Calu3 (cell line): ENCODE measurements at regions not wholly inside any gene's neighbourhood (a gene's known extent, or its start where the extent isn't known, plus 50 kb on each side); places are given as distances from the start of the nearest gene placed in this dataset.

Experiments used
- BruUV-seq: library from RNA; stranded (reverse); fragments of 400-500 nt; replicated peaks from 2 replicates; lab custom pipeline; 2021; lab: Mats Ljungman, UMichigan
- CTCF ChIA-PET: fragments of 300-600 bp; sonication (Branson Sonifier 250); formaldehyde crosslinking; loops from one replicate; lab custom pipeline; 2022; ENCODE audit warnings: antibody characterized with exemption; lab: Charles Lee
- DNase-seq: peaks from one replicate; pipeline ENCODE4 v3.0.0; 2022
- H3K27ac Mint-ChIP-seq: one replicate; pipeline ENCODE4 v1.8.0; 2022; ENCODE audit warnings: mixed read lengths; ENCODE audit not compliant: unreplicated experiment
- H3K27me3 Mint-ChIP-seq: one replicate; pipeline ENCODE4 v1.8.0; 2022; ENCODE audit warnings: mixed read lengths; ENCODE audit not compliant: unreplicated experiment
- H3K36me3 Mint-ChIP-seq: one replicate; pipeline ENCODE4 v1.8.0; 2022; ENCODE audit warnings: mild to moderate bottlenecking, moderate library complexity, mixed read lengths; ENCODE audit not compliant: insufficient read depth, unreplicated experiment
- H3K4me1 Mint-ChIP-seq: one replicate; pipeline ENCODE4 v1.8.0; 2022; ENCODE audit warnings: mild to moderate bottlenecking, low read depth, mixed read lengths; ENCODE audit not compliant: unreplicated experiment
- H3K4me3 Mint-ChIP-seq: one replicate; pipeline ENCODE4 v1.8.0; 2022; ENCODE audit warnings: mild to moderate bottlenecking, low read depth, moderate library complexity, mixed read lengths; ENCODE audit not compliant: unreplicated experiment
- H3K9me3 Mint-ChIP-seq: one replicate; pipeline ENCODE4 v1.8.0; 2022; ENCODE audit warnings: low read depth, mixed read lengths; ENCODE audit not compliant: unreplicated experiment
- intact Hi-C: fragments of 100-400 bp; cut with micrococcal nuclease; formaldehyde crosslinking; loops from one replicate; pipeline ENCODE4 v1.10.0; 2022; ENCODE audit not compliant: unreplicated experiment
- TF ChIP-seq, protein P1 (sequence below): fragments of 200-600 bp; IDR thresholded peaks from one replicate; pipeline ENCODE4 v1.8.0; 2022; ENCODE audit warnings: antibody characterized with exemption; ENCODE audit not compliant: unreplicated experiment

DNA sequence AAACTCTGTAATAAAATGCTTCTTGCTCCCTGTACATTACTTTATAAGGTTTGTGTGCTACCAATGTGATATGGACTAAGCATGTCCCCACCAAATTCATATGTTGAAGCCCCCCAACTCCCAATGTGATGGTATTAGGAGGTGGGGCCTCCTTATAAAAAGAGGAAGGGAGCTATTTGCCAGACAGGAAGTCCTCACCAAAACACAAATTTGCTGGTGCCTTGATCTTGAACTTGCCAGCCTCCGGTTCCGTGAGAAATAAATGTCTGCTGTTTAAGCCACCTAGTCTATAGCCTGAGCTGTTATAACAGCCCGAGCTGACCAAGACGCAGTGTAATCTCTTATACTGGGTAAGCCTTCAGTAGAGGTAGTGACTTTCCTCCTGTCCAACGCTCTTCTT, 114.5 kb downstream of the INHBA start:
- Mint-ChIP-seq H3K27me3 (no peaks in the 10 kb centered on the region), H3K4me1 (no peaks in the 10 kb centered on the region), H3K9me3 (peaks cover 5% of the 10 kb centered on the region), H3K4me3 (no peak overlapping the region), H3K36me3 (no peaks in the 10 kb centered on the region), H3K27ac (no peak overlapping the region)
- no TSS peak for BruUV-seq
- DNase-seq, result no peak
- intact Hi-C loops, result no loop called here
- CTCF ChIA-PET, result interaction anchor here (0.9 kb wide), 1 partner anchor 14 kb away, joined by 3 read pairs; no protein-coding TSS in a partner anchor
- TF ChIP-seq, protein P1, sequence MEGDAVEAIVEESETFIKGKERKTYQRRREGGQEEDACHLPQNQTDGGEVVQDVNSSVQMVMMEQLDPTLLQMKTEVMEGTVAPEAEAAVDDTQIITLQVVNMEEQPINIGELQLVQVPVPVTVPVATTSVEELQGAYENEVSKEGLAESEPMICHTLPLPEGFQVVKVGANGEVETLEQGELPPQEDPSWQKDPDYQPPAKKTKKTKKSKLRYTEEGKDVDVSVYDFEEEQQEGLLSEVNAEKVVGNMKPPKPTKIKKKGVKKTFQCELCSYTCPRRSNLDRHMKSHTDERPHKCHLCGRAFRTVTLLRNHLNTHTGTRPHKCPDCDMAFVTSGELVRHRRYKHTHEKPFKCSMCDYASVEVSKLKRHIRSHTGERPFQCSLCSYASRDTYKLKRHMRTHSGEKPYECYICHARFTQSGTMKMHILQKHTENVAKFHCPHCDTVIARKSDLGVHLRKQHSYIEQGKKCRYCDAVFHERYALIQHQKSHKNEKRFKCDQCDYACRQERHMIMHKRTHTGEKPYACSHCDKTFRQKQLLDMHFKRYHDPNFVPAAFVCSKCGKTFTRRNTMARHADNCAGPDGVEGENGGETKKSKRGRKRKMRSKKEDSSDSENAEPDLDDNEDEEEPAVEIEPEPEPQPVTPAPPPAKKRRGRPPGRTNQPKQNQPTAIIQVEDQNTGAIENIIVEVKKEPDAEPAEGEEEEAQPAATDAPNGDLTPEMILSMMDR, result no peak

DNA sequence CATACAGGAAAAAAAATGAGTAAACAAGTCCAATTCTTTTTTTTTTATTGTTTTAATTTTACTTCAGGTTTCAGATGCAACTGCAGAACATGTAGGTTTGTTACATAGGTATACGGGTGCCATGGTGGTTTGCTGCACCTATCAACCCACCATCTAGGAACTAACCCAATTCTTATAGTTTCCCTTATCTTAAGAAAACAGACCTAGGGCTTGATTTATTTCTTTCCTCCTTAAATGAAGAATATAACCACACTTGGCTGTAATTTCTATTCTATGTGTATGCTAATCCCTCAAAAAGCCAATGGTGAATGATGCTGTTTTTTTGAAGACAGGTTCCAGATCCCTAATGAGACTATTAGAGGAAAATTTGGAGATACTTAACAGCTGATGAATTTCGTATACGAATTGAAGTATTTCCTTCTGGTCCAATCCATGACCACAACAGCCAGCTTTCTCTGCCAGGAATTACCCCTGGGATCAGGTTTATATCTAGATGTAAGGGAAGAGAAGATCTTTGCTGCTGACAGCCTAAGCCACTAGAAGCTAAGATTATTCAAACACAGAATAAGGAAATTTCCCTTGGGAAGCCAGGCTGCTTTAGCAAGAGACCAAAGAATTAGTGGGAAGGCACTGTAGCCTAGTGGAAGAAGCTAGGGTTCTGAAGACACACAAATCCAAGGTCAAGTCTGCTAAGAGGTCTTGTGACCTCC, 115.8 kb downstream of the INHBA start:
- BruUV-seq, result no TSS peak
- no peak for DNase-seq
- no peaks in the 10 kb centered on the region for H3K4me1 Mint-ChIP-seq
- H3K27me3 Mint-ChIP-seq, result no peaks in the 10 kb centered on the region
- CTCF ChIA-PET, result no interaction called here
- no peak overlapping the region for H3K4me3 Mint-ChIP-seq
- intact Hi-C loops, result no loop called here
- TF ChIP-seq, protein P1, result no peak
- peaks cover 5% of the 10 kb centered on the region for H3K9me3 Mint-ChIP-seq
- H3K36me3 Mint-ChIP-seq, result no peaks in the 10 kb centered on the region
- H3K27ac Mint-ChIP-seq, result no peak overlapping the region

DNA sequence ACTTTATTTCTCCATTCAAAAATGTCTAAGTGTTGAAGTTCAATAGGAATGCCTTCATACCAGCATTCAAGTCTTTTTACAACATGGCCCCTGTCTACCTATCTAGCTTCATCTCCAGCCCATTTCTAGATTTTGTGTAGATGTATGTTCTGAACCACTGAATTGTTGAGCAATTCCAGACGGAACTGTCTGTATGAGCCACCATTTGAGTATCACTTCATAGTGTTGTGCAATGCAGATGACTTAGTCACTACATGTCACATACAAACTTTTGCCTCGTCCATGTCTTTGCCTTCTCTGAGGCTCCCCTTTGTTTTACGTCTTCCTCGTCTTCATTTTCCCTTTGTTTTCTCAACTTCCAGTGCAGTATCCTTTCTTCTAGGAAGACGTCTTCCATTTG, 118.1 kb downstream of the INHBA start:
- no TSS peak for BruUV-seq
- CTCF ChIA-PET, result no interaction called here
- Mint-ChIP-seq H3K27me3 (no peaks in the 10 kb centered on the region), H3K9me3 (peaks cover 2% of the 10 kb centered on the region), H3K36me3 (no peaks in the 10 kb centered on the region), H3K4me1 (no peaks in the 10 kb centered on the region), H3K4me3 (no peak overlapping the region), H3K27ac (no peak overlapping the region)
- TF ChIP-seq, protein P1, result no peak
- DNase-seq, result no peak
- intact Hi-C loops, result no loop called here

DNA sequence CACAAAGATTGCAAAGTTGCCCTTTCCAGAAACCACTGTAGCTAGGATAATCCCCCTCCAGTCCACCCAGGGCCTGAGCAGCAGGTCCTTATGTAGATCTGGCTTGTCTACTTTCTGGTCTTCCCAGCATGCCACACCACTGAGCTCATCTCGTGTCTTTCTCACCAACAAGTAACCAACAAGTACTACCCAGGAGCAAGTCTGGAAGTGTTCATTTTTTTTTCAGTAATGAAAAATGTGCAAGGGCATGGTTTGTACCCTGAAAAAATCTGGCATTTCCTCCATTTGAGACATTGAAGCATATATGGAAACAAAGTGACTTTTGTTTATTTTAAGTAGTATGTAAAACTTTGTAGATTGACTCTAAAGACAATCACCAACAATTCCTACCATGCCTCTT, 120.8 kb downstream of the INHBA start:
- intact Hi-C loops, result no loop called here
- no peaks in the 10 kb centered on the region for H3K27me3 Mint-ChIP-seq
- BruUV-seq, result no TSS peak
- CTCF ChIA-PET, result no interaction called here
- no peak overlapping the region for H3K27ac Mint-ChIP-seq
- no peaks in the 10 kb centered on the region for H3K9me3 Mint-ChIP-seq
- H3K36me3 Mint-ChIP-seq, result no peaks in the 10 kb centered on the region
- TF ChIP-seq, protein P1, result no peak
- H3K4me1 Mint-ChIP-seq, result no peaks in the 10 kb centered on the region
- DNase-seq, result no peak
- no peak overlapping the region for H3K4me3 Mint-ChIP-seq
